ENCODE measurements at regions not wholly inside any gene's neighbourhood (a gene's known extent, or its start where the extent isn't known, plus 50 kb on each side); places are given as distances from the start of the nearest gene placed in this dataset.

- Histone ChIP-seq H3K4me2 (ENCODE audit: low read length) (no peak overlapping the region), H3K9ac (ENCODE audit: low read length) (no peak overlapping the region), H3K27me3 (ENCODE audit: insufficient read depth, low read depth, low read length) (no peaks in the 10 kb centered on the region), H2AFZ (ENCODE audit: low read depth, low read length) (no peak overlapping the region), H3K4me3 (ENCODE audit: low read length) (no peak overlapping the region), H3K79me2 (replicated peaks; ENCODE audit: insufficient read depth, low read length) (no peaks in the 10 kb centered on the region), H4K20me1 (ENCODE audit: insufficient read depth) (no peaks in the 10 kb centered on the region), H3F3A (ENCODE audit: insufficient read depth, low read length, poor library complexity, severe bottlenecking) (no peaks in the 10 kb centered on the region), H3K9me2 (ENCODE audit: insufficient read depth, low read length) (no peaks in the 10 kb centered on the region), H3K9me3 (ENCODE audit: low read length) (no peaks in the 10 kb centered on the region), H3K36me3 (ENCODE audit: insufficient read depth, low read length) (no peaks in the 10 kb centered on the region), H3K27ac (ENCODE audit: low read length) (no peak overlapping the region)
- TF ChIP-seq SMC3 (conservative IDR thresholded peaks at IDR 0.05; ENCODE audit: poor library complexity) = no peak
- TF ChIP-seq REST (IDR thresholded peaks at IDR 0.05; ENCODE audit: borderline replicate concordance) = no peak
- no peak for TF ChIP-seq CTCF (IDR thresholded peaks at IDR 0.05; ENCODE audit: poor library complexity, severe bottlenecking)
- TF ChIP-seq EP300 (conservative IDR thresholded peaks at IDR 0.05; ENCODE audit: poor library complexity, severe bottlenecking) = no peak
- TF ChIP-seq RAD21 (conservative IDR thresholded peaks at IDR 0.05) = no peak
- TF ChIP-seq MXI1 (conservative IDR thresholded peaks at IDR 0.05; ENCODE audit: poor library complexity, severe bottlenecking) = no peak
- no peak for TF ChIP-seq EZH2 (IDR thresholded peaks at IDR 0.05; ENCODE audit: borderline replicate concordance, insufficient read depth, low read length, poor library complexity, severe bottlenecking)
- TF ChIP-seq POLR2AphosphoS5 (IDR thresholded peaks at IDR 0.05) = no peak
- no peak for TF ChIP-seq TAF1 (IDR thresholded peaks at IDR 0.05; ENCODE audit: low read depth)
Observed at GRCh38 chr3:59320080-59320479, 270.3 kb upstream of the CFAP20DC start.

- no peaks in the 10 kb centered on the region for H3K9me3 ChIP-seq (ENCODE audit: low read length)
- no peaks in the 10 kb centered on the region for H3K27me3 ChIP-seq (ENCODE audit: insufficient read depth, low read depth, low read length)
- no peaks in the 10 kb centered on the region for H3F3A ChIP-seq (ENCODE audit: insufficient read depth, low read length, poor library complexity, severe bottlenecking)
- H3K9ac ChIP-seq (ENCODE audit: low read length) = no peak overlapping the region
- H2AFZ ChIP-seq (ENCODE audit: low read depth, low read length) = no peak overlapping the region
- no peak overlapping the region for H3K4me3 ChIP-seq (ENCODE audit: low read length)
- H3K79me2 ChIP-seq (replicated peaks; ENCODE audit: insufficient read depth, low read length) = no peaks in the 10 kb centered on the region
- H3K4me2 ChIP-seq (ENCODE audit: low read length) = no peak overlapping the region
- no peaks in the 10 kb centered on the region for H3K36me3 ChIP-seq (ENCODE audit: insufficient read depth, low read length)
- H3K27ac ChIP-seq (ENCODE audit: low read length) = no peak overlapping the region
- no peaks in the 10 kb centered on the region for H3K9me2 ChIP-seq (ENCODE audit: insufficient read depth, low read length)
- no peaks in the 10 kb centered on the region for H4K20me1 ChIP-seq (ENCODE audit: insufficient read depth)
- TF ChIP-seq REST (IDR thresholded peaks at IDR 0.05; ENCODE audit: borderline replicate concordance) = no peak
Observed at GRCh38 chr3:59319442-59319841, 269.6 kb upstream of the CFAP20DC start.

All from neural cell (in vitro differentiated cells).